CD4-positive, alpha-beta T cell (primary cell): ENCODE measurements at regions not wholly inside any gene's neighbourhood (a gene's known extent, or its start where the extent isn't known, plus 50 kb on each side); places are given as distances from the start of the nearest gene placed in this dataset.

ENCODE experiments used
- ATAC-seq: fragments of 200-7000 bp; cut with Tn5 transposase; one replicate; pipeline ENCODE4 v1.10.0; 2022; ENCODE audit warnings: mild to moderate bottlenecking; ENCODE audit not compliant: poor library complexity
- CTCF ChIA-PET: fragments of 350-600 bp; sonication (Branson Sonifier 250); formaldehyde crosslinking; loops from one replicate; lab custom pipeline; 2021; ENCODE audit warnings: antibody characterized with exemption, inconsistent platforms; lab: Charles Lee
- POLR2A ChIA-PET: fragments of 350-600 bp; sonication (Branson Sonifier 250); formaldehyde crosslinking; loops from one replicate; lab custom pipeline; 2021; ENCODE audit warnings: antibody characterized with exemption, inconsistent platforms; lab: Charles Lee
- DNase-seq, 14 experiments: peaks; one replicate each; pipeline ENCODE4 v3.0.0-alpha.2; 2013 to 2020; ENCODE audit warnings: mixed read lengths in 2 of 14
- H3K27ac ChIP-seq, 2 donors: one replicate each; pipeline versions ENCODE4 v1.5.1 to v1.7.0; 2013; ENCODE audit warnings: low read length in 2 of 2, low read depth in 1 of 2, mild to moderate bottlenecking in 1 of 2
- H3K27me3 ChIP-seq, 2 experiments: 1 replicate in 1 of 2; 2 replicates in 1 of 2; pipeline versions ENCODE4 v1.6.1 to v1.7.0; 2013; ENCODE audit warnings: low read length in 2 of 2, control low read depth in 1 of 2, mild to moderate bottlenecking in 1 of 2, moderate library complexity in 1 of 2; ENCODE audit not compliant: insufficient read depth in 2 of 2, control insufficient read depth in 1 of 2
- H3K36me3 ChIP-seq: one replicate; pipeline ENCODE4 v1.6.1; 2013; ENCODE audit warnings: low read length, control low read depth; ENCODE audit not compliant: insufficient read depth
- H3K4me1 ChIP-seq: one replicate; pipeline ENCODE4 v1.6.1; 2013; ENCODE audit warnings: low read length, control low read depth; ENCODE audit not compliant: insufficient read depth
- H3K4me3 ChIP-seq: one replicate; pipeline ENCODE4 v1.5.1; 2013; ENCODE audit warnings: mild to moderate bottlenecking, low read length, moderate library complexity
- H3K9me3 ChIP-seq, 2 experiments: 1 replicate in 1 of 2; 2 replicates in 1 of 2; pipeline versions ENCODE4 v1.6.1 to v1.7.0; 2013; ENCODE audit warnings: low read length in 2 of 2, mild to moderate bottlenecking in 2 of 2, control low read depth in 1 of 2, moderate library complexity in 1 of 2; ENCODE audit not compliant: control insufficient read depth in 1 of 2, insufficient read depth in 1 of 2
- H3K27ac Mint-ChIP-seq: one replicate; pipeline ENCODE4 v1.8.0; 2020; ENCODE audit warnings: mixed read lengths
- H3K27me3 Mint-ChIP-seq: one replicate; pipeline ENCODE4 v1.8.0; 2021; ENCODE audit warnings: mixed read lengths
- H3K36me3 Mint-ChIP-seq: one replicate; pipeline ENCODE4 v1.8.0; 2021; ENCODE audit warnings: low read depth, mixed read lengths
- H3K4me1 Mint-ChIP-seq: one replicate; pipeline ENCODE4 v1.8.0; 2021; ENCODE audit warnings: low read depth, mixed read lengths
- H3K4me3 Mint-ChIP-seq: one replicate; pipeline ENCODE4 v1.8.0; 2020; ENCODE audit warnings: mild to moderate bottlenecking, mixed read lengths
- H3K9me3 Mint-ChIP-seq: one replicate; pipeline ENCODE4 v1.8.0; 2020; ENCODE audit warnings: mixed read lengths
- intact Hi-C, 2 experiments: fragments of 100-400 bp; cut with DNase I in 1 of 2; cut with micrococcal nuclease in 1 of 2; formaldehyde crosslinking; loops; one replicate each; pipeline versions ENCODE4 v1.15.1 to v1.9.0; 2023 to 2025; cut with DNase I, micrococcal nuclease
- TF ChIP-seq, protein P1 (sequence below): fragments of 200-600 bp; IDR thresholded peaks from one replicate; pipeline ENCODE4 v1.8.0; 2022; ENCODE audit warnings: antibody characterized with exemption, mild to moderate bottlenecking

- H3K4me3 Mint-ChIP-seq: no peak overlapping the region
- POLR2A ChIA-PET: no interaction called here
- no peaks in the 10 kb centered on the region for H3K36me3 ChIP-seq
- H3K27ac ChIP-seq: no peak overlapping the region
- intact Hi-C loops: no loop called here
- H3K9me3 Mint-ChIP-seq: peaks cover 8% of the 10 kb centered on the region
- DNase-seq (no peak), ATAC-seq (no peak)
- no peak overlapping the region for H3K27ac Mint-ChIP-seq
- H3K36me3 Mint-ChIP-seq: no peaks in the 10 kb centered on the region
- H3K4me1 ChIP-seq: no peaks in the 10 kb centered on the region
- H3K4me1 Mint-ChIP-seq: no peaks in the 10 kb centered on the region
- no peaks in the 10 kb centered on the region for H3K27me3 ChIP-seq
- no peak overlapping the region for H3K4me3 ChIP-seq
- CTCF ChIA-PET: no interaction called here
- TF ChIP-seq, protein P1, sequence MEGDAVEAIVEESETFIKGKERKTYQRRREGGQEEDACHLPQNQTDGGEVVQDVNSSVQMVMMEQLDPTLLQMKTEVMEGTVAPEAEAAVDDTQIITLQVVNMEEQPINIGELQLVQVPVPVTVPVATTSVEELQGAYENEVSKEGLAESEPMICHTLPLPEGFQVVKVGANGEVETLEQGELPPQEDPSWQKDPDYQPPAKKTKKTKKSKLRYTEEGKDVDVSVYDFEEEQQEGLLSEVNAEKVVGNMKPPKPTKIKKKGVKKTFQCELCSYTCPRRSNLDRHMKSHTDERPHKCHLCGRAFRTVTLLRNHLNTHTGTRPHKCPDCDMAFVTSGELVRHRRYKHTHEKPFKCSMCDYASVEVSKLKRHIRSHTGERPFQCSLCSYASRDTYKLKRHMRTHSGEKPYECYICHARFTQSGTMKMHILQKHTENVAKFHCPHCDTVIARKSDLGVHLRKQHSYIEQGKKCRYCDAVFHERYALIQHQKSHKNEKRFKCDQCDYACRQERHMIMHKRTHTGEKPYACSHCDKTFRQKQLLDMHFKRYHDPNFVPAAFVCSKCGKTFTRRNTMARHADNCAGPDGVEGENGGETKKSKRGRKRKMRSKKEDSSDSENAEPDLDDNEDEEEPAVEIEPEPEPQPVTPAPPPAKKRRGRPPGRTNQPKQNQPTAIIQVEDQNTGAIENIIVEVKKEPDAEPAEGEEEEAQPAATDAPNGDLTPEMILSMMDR: no peak
- H3K9me3 ChIP-seq: peaks cover 0 to 6% of the 10 kb centered on the region in 2 experiments
- no peaks in the 10 kb centered on the region for H3K27me3 Mint-ChIP-seq
These were observed 1257.8 kb upstream of the NRXN1 start for GRCh38 chr2:52289741-52290140.

DNA sequence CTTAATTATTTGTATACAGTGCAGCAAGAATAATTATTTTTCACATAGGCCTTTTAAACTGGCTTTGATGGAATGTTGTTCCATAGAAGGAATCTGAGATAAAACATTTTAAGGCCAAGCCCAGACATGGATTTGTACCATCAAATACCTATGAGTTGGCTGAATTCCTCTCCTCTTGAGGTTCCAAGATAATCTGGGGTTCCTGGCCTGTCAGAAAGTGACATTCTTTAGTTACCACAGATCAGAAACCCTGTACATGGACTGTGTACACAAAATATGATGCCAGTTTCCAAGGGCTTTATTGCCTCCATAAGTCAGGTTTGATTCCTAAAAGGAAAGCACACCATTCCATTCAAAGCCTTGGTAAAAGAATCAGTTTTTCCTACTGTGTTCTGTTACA lies 1256.7 kb upstream of the NRXN1 start:
- ChIA-PET CTCF (no interaction called here), POLR2A (no interaction called here)
- Mint-ChIP-seq H3K27me3 (no peaks in the 10 kb centered on the region), H3K4me3 (no peak overlapping the region), H3K4me1 (no peaks in the 10 kb centered on the region), H3K9me3 (peaks cover 4% of the 10 kb centered on the region), H3K27ac (no peak overlapping the region), H3K36me3 (no peaks in the 10 kb centered on the region)
- Histone ChIP-seq H3K36me3 (no peaks in the 10 kb centered on the region), H3K27me3 (no peaks in the 10 kb centered on the region), H3K27ac (no peak overlapping the region), H3K9me3 (peaks cover 0 to 6% of the 10 kb centered on the region in 2 experiments), H3K4me1 (no peaks in the 10 kb centered on the region), H3K4me3 (no peak overlapping the region)
- TF ChIP-seq, protein P1: no peak
- ATAC-seq: no peak
- intact Hi-C loops: no loop called here
- DNase-seq: no peak

DNA sequence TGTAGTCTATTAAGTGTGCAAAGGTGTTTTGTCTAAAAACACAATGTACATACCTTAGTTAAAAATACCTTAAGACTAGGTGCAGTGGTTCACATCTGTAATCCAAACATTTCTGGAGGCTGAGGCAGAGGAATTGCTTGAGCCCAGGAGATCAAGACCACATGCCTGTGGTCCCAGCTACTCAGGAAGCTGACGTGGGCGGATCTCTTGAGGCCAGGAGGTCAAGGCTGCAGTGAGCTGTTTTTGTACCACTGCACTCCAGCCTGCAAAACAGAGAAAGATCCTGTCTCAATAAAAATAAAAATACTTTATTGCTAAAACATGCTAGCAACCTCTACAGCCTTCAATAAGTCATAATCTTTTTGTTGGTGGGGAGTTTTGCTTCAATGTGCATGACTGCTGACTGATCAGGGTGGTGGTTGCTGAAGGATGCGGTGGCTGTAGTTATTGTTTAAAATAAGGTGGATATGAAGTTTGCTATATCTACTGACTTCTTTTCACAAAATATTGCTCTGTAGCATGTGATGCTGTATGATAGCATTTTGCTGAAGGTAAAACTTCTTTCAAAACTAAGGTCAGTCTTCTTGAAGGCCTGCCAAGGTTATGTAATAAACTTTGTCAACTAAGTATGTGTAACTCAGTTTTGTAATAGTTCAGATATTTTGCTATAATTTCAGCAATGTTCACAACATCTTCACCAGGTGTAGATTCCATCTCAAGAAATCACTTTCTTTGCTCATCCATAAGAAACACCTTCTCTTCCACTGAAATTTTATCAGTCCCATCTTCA lies 1238.0 kb upstream of the NRXN1 start:
- CTCF ChIA-PET: no interaction called here
- H3K36me3 ChIP-seq: no peaks in the 10 kb centered on the region
- DNase-seq: no peak
- no peak overlapping the region for H3K27ac Mint-ChIP-seq
- H3K36me3 Mint-ChIP-seq: no peaks in the 10 kb centered on the region
- H3K9me3 ChIP-seq: no peaks in the 10 kb centered on the region
- no peak for ATAC-seq
- no peak overlapping the region for H3K4me3 Mint-ChIP-seq
- no peaks in the 10 kb centered on the region for H3K27me3 Mint-ChIP-seq
- H3K27me3 ChIP-seq: no peaks in the 10 kb centered on the region
- no peaks in the 10 kb centered on the region for H3K4me1 ChIP-seq
- no peaks in the 10 kb centered on the region for H3K4me1 Mint-ChIP-seq
- no peak overlapping the region for H3K27ac ChIP-seq
- TF ChIP-seq, protein P1: no peak
- POLR2A ChIA-PET: no interaction called here
- peaks cover 22% of the 10 kb centered on the region for H3K9me3 Mint-ChIP-seq
- intact Hi-C loops: no loop called here
- H3K4me3 ChIP-seq: no peak overlapping the region
